H1 (cell line): ENCODE measurements at regions not wholly inside any gene's neighbourhood (a gene's known extent, or its start where the extent isn't known, plus 50 kb on each side); places are given as distances from the start of the nearest gene placed in this dataset.

ENCODE experiments used
- CTCF ChIA-PET: fragments of 300-600 bp; sonication (Branson Sonifier 250); formaldehyde crosslinking; loops from one replicate; lab custom pipeline; 2021; ENCODE audit not compliant: partially characterized antibody; lab: Charles Lee
- POLR2A ChIA-PET: fragments of 300-600 bp; sonication (Branson Sonifier 250); formaldehyde crosslinking; loops from one replicate; lab custom pipeline; 2021; ENCODE audit warnings: inconsistent platforms; ENCODE audit not compliant: partially characterized antibody; lab: Charles Lee
- DNase-seq, 2 experiments: peaks; one replicate each; pipeline versions ENCODE4 v3.0.0 to v3.0.0-alpha.2; 2010 to 2022; ENCODE audit warnings: low spot score in 2 of 2, low read depth in 1 of 2, mixed read lengths in 1 of 2
- FAIRE-seq: peaks from 2 replicates; lab custom pipeline; 2011; peaks lifted over from hg19 to GRCh38; lab: Jason Lieb, UNC
- H2AFZ ChIP-seq: 2 replicates; pipeline ENCODE4 v1.8.1; 2012; ENCODE audit warnings: low read length, inconsistent platforms
- H2AK5ac ChIP-seq: 2 replicates; pipeline ENCODE4 v1.6.1; 2013; ENCODE audit warnings: low read depth, low read length
- H2BK120ac ChIP-seq: replicated peaks from 2 replicates; pipeline ENCODE3; 2013; ENCODE audit warnings: low read depth, low read length, inconsistent platforms
- H2BK12ac ChIP-seq: 2 replicates; pipeline ENCODE4 v1.6.1; 2013; ENCODE audit warnings: low read depth, low read length
- H2BK15ac ChIP-seq: 2 replicates; pipeline ENCODE4 v1.6.1; 2013; ENCODE audit warnings: low read length
- H2BK20ac ChIP-seq: 2 replicates; pipeline ENCODE4 v1.6.1; 2013; ENCODE audit warnings: low read length
- H2BK5ac ChIP-seq: 2 replicates; pipeline ENCODE4 v1.6.1; 2013; ENCODE audit warnings: low read depth, low read length
- H3K14ac ChIP-seq: 2 replicates; pipeline ENCODE4 v1.6.1; 2013; ENCODE audit warnings: inconsistent platforms; ENCODE audit not compliant: insufficient read length
- H3K18ac ChIP-seq: 2 replicates; pipeline ENCODE4 v1.6.1; 2013; ENCODE audit warnings: low read length; ENCODE audit errors: extremely low read depth
- H3K23ac ChIP-seq: 2 replicates; pipeline ENCODE4 v1.6.1; 2013; ENCODE audit warnings: inconsistent platforms; ENCODE audit not compliant: insufficient read length
- H3K23me2 ChIP-seq: 2 replicates; pipeline ENCODE4 v1.6.1; 2013; ENCODE audit warnings: low read depth, low read length
- H3K27ac ChIP-seq: 2 replicates; pipeline ENCODE4 v1.6.1; 2011; ENCODE audit warnings: low read depth, low read length, inconsistent platforms
- H3K27me3 ChIP-seq, 4 experiments: replicated peaks in 1 of 4; 1 replicate in 1 of 4; 2 replicates in 3 of 4; pipeline versions ENCODE4 v1.6.1 to v1.8.1; 2011 to 2013; ENCODE audit warnings: low read length in 3 of 4, mild to moderate bottlenecking in 3 of 4, inconsistent platforms in 2 of 4, mixed read lengths in 2 of 4, moderate library complexity in 1 of 4; ENCODE audit not compliant: control insufficient read depth in 3 of 4, insufficient read depth in 3 of 4; ENCODE audit errors: extremely low read depth in 1 of 4
- H3K36me3 ChIP-seq, 4 experiments: 2 replicates each; pipeline versions ENCODE4 v1.6.1 to v1.8.1; 2011 to 2013; ENCODE audit warnings: mild to moderate bottlenecking in 4 of 4, low read length in 3 of 4, moderate library complexity in 2 of 4, control low read depth in 1 of 4, inconsistent platforms in 1 of 4; ENCODE audit not compliant: insufficient read depth in 4 of 4, control insufficient read depth in 2 of 4
- H3K4ac ChIP-seq: replicated peaks from 2 replicates; pipeline ENCODE3; 2013; ENCODE audit warnings: low read length, low read depth, mixed read lengths, inconsistent platforms; ENCODE audit not compliant: insufficient read length
- H3K4me1 ChIP-seq, 4 experiments: replicated peaks in 1 of 4; 1 replicate in 1 of 4; 2 replicates in 3 of 4; pipeline versions ENCODE4 v1.6.1 to v1.8.1; 2011 to 2013; ENCODE audit warnings: low read length in 3 of 4, inconsistent platforms in 2 of 4, mixed read lengths in 1 of 4; ENCODE audit not compliant: insufficient read depth in 4 of 4, control insufficient read depth in 3 of 4
- H3K4me2 ChIP-seq, 2 experiments: 2 replicates each; pipeline versions ENCODE4 v1.6.1 to v1.8.1; 2011 to 2013; ENCODE audit warnings: low read depth in 2 of 2, low read length in 2 of 2, control low read depth in 1 of 2, inconsistent platforms in 1 of 2, mild to moderate bottlenecking in 1 of 2; ENCODE audit not compliant: insufficient read depth in 1 of 2
- H3K4me3 ChIP-seq, 4 experiments: fragments of 200-600, 300-600 bp in 1 of 4; sonication (generic), shearing (Covaris generic), sonication (Bioruptor Twin) in 1 of 4; 2 replicates each; pipeline versions ENCODE4 v1.5.1 to v1.8.1; 2011 to 2016; ENCODE audit warnings: low read length in 4 of 4, low read depth in 3 of 4, control low read depth in 2 of 4, inconsistent platforms in 2 of 4, mild to moderate bottlenecking in 2 of 4, mixed read lengths in 1 of 4, moderate library complexity in 1 of 4; ENCODE audit not compliant: insufficient read depth in 2 of 4; ENCODE audit errors: extremely low read depth in 1 of 4
- H3K56ac ChIP-seq: replicated peaks from 2 replicates; pipeline ENCODE3; 2013; ENCODE audit warnings: low read depth, mild to moderate bottlenecking, mixed read lengths, low read length, inconsistent platforms; ENCODE audit not compliant: insufficient read length
- H3K79me1 ChIP-seq: 2 replicates; pipeline ENCODE4 v1.6.1; 2013; ENCODE audit warnings: low read depth, low read length, control low read depth
- H3K79me2 ChIP-seq, 2 experiments: 2 replicates each; pipeline versions ENCODE4 v1.6.1 to v1.8.1; 2012 to 2013; ENCODE audit warnings: low read length in 2 of 2, mild to moderate bottlenecking in 2 of 2, inconsistent platforms in 1 of 2; ENCODE audit not compliant: insufficient read depth in 2 of 2, control insufficient read depth in 1 of 2
- H3K9ac ChIP-seq, 4 experiments: replicated peaks in 1 of 4; 1 replicate in 1 of 4; 2 replicates in 3 of 4; pipeline versions ENCODE4 v1.6.1 to v1.8.1; 2011 to 2013; ENCODE audit warnings: low read depth in 3 of 4, low read length in 3 of 4, control low read depth in 2 of 4, mild to moderate bottlenecking in 2 of 4, moderate library complexity in 2 of 4, inconsistent platforms in 1 of 4; ENCODE audit errors: extremely low read depth in 1 of 4
- H3K9me3 ChIP-seq, 2 experiments: 2 replicates each; pipeline versions ENCODE4 v1.6.1 to v1.8.1; 2012 to 2013; ENCODE audit warnings: mild to moderate bottlenecking in 2 of 2, moderate library complexity in 2 of 2, control low read depth in 1 of 2, inconsistent platforms in 1 of 2, low read depth in 1 of 2, low read length in 1 of 2, mixed read lengths in 1 of 2; ENCODE audit not compliant: insufficient read depth in 2 of 2
- H4K20me1 ChIP-seq, 2 experiments: replicated peaks in 1 of 2; 2 replicates each; pipeline versions ENCODE3 to v1.8.1; 2011 to 2013; ENCODE audit warnings: inconsistent platforms in 2 of 2, low read length in 2 of 2, mild to moderate bottlenecking in 1 of 2; ENCODE audit not compliant: insufficient read depth in 2 of 2, control insufficient read depth in 1 of 2
- H4K5ac ChIP-seq: 2 replicates; pipeline ENCODE4 v1.6.1; 2013; ENCODE audit warnings: low read length, low read depth, mixed read lengths, inconsistent platforms; ENCODE audit not compliant: insufficient read length
- H4K8ac ChIP-seq: 2 replicates; pipeline ENCODE4 v1.8.0; 2013; ENCODE audit warnings: mild to moderate bottlenecking, moderate library complexity, low read length, inconsistent platforms; ENCODE audit not compliant: insufficient read depth; ENCODE audit errors: extremely low read depth
- H4K91ac ChIP-seq: replicated peaks from 2 replicates; pipeline ENCODE3; 2013; ENCODE audit warnings: low read length, mixed read lengths, inconsistent platforms; ENCODE audit not compliant: insufficient read length
- BACH1 ChIP-seq: IDR thresholded peaks from 2 replicates; pipeline ENCODE4 v1.6.1; 2012; ENCODE audit warnings: low read length, improper control_type of control experiment
- CHD1 ChIP-seq: IDR thresholded peaks from 2 replicates; pipeline ENCODE4 v1.6.1; 2012; ENCODE audit warnings: low read depth, low read length, improper control_type of control experiment
- E2F6 ChIP-seq: IDR thresholded peaks from 2 replicates; pipeline ENCODE4 v1.6.1; 2012; ENCODE audit warnings: inconsistent platforms
- EP300 ChIP-seq, 2 experiments: IDR thresholded peaks; 1 replicate in 1 of 2; 2 replicates in 1 of 2; pipeline ENCODE4 v1.6.1; 2011 to 2012; ENCODE audit warnings: low read depth in 2 of 2, low read length in 2 of 2, mild to moderate bottlenecking in 2 of 2, borderline replicate concordance in 1 of 2, inconsistent platforms in 1 of 2, moderate library complexity in 1 of 2
- JUN ChIP-seq: IDR thresholded peaks from 2 replicates; pipeline ENCODE4 v1.6.1; 2011; ENCODE audit warnings: low read depth, mild to moderate bottlenecking, improper control_type of control experiment, low read length
- JUND ChIP-seq: IDR thresholded peaks from 2 replicates; pipeline ENCODE4 v1.6.1; 2011; ENCODE audit warnings: mild to moderate bottlenecking, improper control_type of control experiment, low read length
- KDM4A ChIP-seq: IDR thresholded peaks from one replicate; pipeline ENCODE4 v1.7.1; 2012; ENCODE audit warnings: low read depth, mild to moderate bottlenecking, moderate library complexity, low read length, inconsistent platforms; ENCODE audit not compliant: severe bottlenecking
- NANOG ChIP-seq: IDR thresholded peaks from 2 replicates; pipeline ENCODE4 v1.6.1; 2011; ENCODE audit warnings: low read length, low read depth, mild to moderate bottlenecking, inconsistent platforms; ENCODE audit not compliant: insufficient read depth, poor library complexity, severe bottlenecking
- NRF1 ChIP-seq: IDR thresholded peaks from 2 replicates; pipeline ENCODE4 v1.6.1; 2011; ENCODE audit warnings: mild to moderate bottlenecking, low read depth, low read length, improper control_type of control experiment
- POLR2A ChIP-seq, 2 experiments: IDR thresholded peaks; 1 replicate in 1 of 2; 2 replicates in 1 of 2; pipeline ENCODE4 v1.6.1; 2011; ENCODE audit warnings: low read depth in 2 of 2, low read length in 2 of 2, mild to moderate bottlenecking in 2 of 2; ENCODE audit errors: control extremely low read depth in 1 of 2
- POLR2AphosphoS5 ChIP-seq: IDR thresholded peaks from 2 replicates; pipeline ENCODE4 v1.6.1; 2011; ENCODE audit warnings: low read depth, low read length
- RBBP5 ChIP-seq: IDR thresholded peaks from 2 replicates; pipeline ENCODE4 v1.7.1; 2012; ENCODE audit warnings: low read depth, mild to moderate bottlenecking, inconsistent platforms, low read length, moderate library complexity, borderline replicate concordance
- SAP30 ChIP-seq: fragments of 300-600 bp; sonication (generic); IDR thresholded peaks from 2 replicates; pipeline ENCODE4 v1.7.1; 2012; ENCODE audit warnings: low read length, moderate library complexity, mild to moderate bottlenecking, inconsistent platforms; ENCODE audit not compliant: insufficient read depth, insufficient replicate concordance
- SIX5 ChIP-seq: IDR thresholded peaks from 2 replicates; pipeline ENCODE4 v1.6.1; 2011; ENCODE audit warnings: mild to moderate bottlenecking, low read depth, low read length
- SP1 ChIP-seq: IDR thresholded peaks from 2 replicates; pipeline ENCODE4 v1.6.1; 2011; ENCODE audit warnings: low read depth, low read length
- SP4 ChIP-seq: IDR thresholded peaks from 2 replicates; pipeline ENCODE4 v1.6.1; 2012; ENCODE audit warnings: low read length, inconsistent platforms
- WGBS, 2 experiments: shearing (Covaris generic) in 1 of 2; methylation state at CpG; one replicate each; pipeline versions ENCODE4 v1.1.6 to v1.1.7; 2013 to 2015; ENCODE audit warnings: low lambda C conversion rate in 2 of 2, mixed read lengths in 2 of 2, inconsistent platforms in 1 of 2, low coverage in 1 of 2, missing lambda C conversion rate in 1 of 2; ENCODE audit not compliant: insufficient replicate concordance in 2 of 2, insufficient coverage in 1 of 2, insufficient read length in 1 of 2; ENCODE audit errors: extremely low coverage in 1 of 2, missing lambda C conversion rate in 1 of 2; 5-methylcytosine and 5-hydroxymethylcytosine counted together

GRCh38 chr14:23763394-23763793, 127.2 kb downstream of the DHRS2 start:
- Histone ChIP-seq H4K8ac (no peak overlapping the region), H3K9ac (no peak overlapping the region), H2BK15ac (no peak overlapping the region), H3K79me1 (no peaks in the 10 kb centered on the region), H3K4me2 (no peak overlapping the region), H3K14ac (no peak overlapping the region), H3K23me2 (no peaks in the 10 kb centered on the region), H3K4me1 (no peaks in the 10 kb centered on the region), H4K20me1 (no peaks in the 10 kb centered on the region), H2AK5ac (no peak overlapping the region), H2BK12ac (no peak overlapping the region), H3K27me3 (no peaks in the 10 kb centered on the region), H3K79me2 (no peaks in the 10 kb centered on the region), H3K4me3 (no peak overlapping the region), H3K23ac (no peak overlapping the region), H3K27ac (no peak overlapping the region), H3K4ac (no peak overlapping the region), H2BK5ac (no peak overlapping the region), H3K56ac (no peak overlapping the region), H2BK120ac (no peak overlapping the region), H3K36me3 (no peaks in the 10 kb centered on the region), H2BK20ac (no peak overlapping the region), H2AFZ (no peak overlapping the region), H3K9me3 (peaks cover 25 to 41% of the 10 kb centered on the region in 2 experiments), H4K91ac (no peak overlapping the region), H3K18ac (no peak overlapping the region), H4K5ac (no peak overlapping the region)
- no peak for DNase-seq
- 53% methylated on average over 1 of the region's 1 CpG; no CpG with 5 or more reads in 1 of the 2 experiments for WGBS, 2 experiments
- ChIA-PET CTCF (no interaction called here), POLR2A (no interaction called here)
- FAIRE-seq = no peak
- TF ChIP-seq SP1 (no peak), CHD1 (no peak), EP300 (IDR thresholded peaks at IDR 0.05; ENCODE audit: borderline replicate concordance in 1 of 2, low read depth in 2 of 2, low read length in 2 of 2) (no peak), RBBP5 (no peak), JUND (no peak), BACH1 (no peak), JUN (no peak), NANOG (no peak), NRF1 (no peak), E2F6 (no peak), SIX5 (no peak), SAP30 (no peak), KDM4A (no peak), POLR2A (IDR thresholded peaks at IDR 0.05; ENCODE audit: control extremely low read depth in 1 of 2, low read depth in 2 of 2, low read length in 2 of 2) (no peak), SP4 (no peak), POLR2AphosphoS5 (no peak)
